ENCODE measurements at regions not wholly inside any gene's neighbourhood (a gene's known extent, or its start where the extent isn't known, plus 50 kb on each side); places are given as distances from the start of the nearest gene placed in this dataset.
"Not testable (repeated sequence)": the region's sequence is repeated elsewhere in the genome, so short reads cannot be mapped to it uniquely, and the experiment has no call there.

GRCh38 chr10:109668703-109669102 lies 254.6 kb downstream of the XPNPEP1 start:
- no peak for DNase-seq (ENCODE audit: extremely low read depth in 1 of 11, low read depth in 9 of 11, low spot score in 4 of 11)

DNA sequence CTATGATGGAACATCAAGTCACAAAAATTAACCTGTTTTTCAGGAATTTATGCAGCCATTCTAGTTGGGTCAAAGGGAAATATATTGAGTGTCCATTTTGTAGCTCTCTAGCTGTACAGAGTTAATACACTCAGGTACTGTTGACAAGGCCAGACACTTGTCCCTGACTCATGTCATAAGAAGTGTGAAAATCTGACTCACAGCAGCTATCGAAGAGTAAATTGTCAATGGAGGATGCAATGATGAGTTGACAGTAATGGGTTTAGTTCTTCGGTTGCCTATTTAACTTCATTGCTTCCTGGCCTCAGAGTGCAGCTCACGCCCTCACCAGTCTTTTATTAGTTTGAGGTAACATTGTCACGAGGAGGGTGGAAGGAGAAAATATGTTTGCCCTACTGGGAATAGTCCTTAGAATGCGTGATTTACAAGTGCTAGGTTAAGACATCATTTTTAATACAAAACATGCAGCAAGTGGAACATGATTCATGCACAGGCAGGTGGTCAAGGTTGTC lies 255.1 kb downstream of the XPNPEP1 start:
- no peak for DNase-seq (ENCODE audit: extremely low read depth in 1 of 11, low read depth in 9 of 11, low spot score in 4 of 11)

DNA sequence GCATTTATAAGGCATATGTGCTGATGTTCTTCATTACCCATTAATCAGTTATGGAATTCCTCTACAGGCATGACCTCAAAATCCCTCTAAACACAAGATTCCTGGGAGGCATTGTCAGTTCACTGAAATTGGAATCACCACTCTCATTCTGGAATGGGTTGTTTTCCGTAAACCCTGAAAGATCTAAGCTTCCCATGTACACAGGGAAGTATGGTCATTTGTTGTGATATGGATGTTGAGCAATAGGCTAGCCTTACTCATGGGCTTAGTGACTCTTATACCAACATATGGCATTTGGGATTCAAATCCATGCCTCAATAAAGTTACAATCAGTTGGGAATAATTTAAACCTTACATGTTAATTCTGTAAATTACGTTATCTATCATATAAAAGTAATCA lies 258.0 kb downstream of the XPNPEP1 start:
- DNase-seq (ENCODE audit: extremely low read depth in 1 of 11, low read depth in 9 of 11, low spot score in 4 of 11) = no peak

DNA sequence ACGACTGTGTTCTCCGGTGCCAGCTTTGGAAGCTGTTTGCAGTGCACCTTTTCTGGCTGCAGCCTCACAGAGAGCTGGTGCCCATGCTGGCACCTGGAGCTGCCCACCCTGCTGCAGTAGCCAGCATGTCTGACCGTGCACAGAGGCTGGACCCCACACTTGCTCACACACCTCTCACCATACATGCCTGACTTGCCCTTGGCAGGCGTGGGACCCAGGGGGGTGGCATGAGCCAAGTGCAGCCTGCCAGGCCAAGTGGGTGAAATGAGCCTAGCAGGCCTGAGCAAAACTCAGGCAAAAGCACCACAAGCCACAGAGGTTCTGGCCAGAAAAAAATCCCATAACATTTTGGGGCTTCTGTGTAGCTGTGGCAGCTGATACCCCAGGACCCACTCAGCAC lies 258.8 kb downstream of the XPNPEP1 start:
- no peak for DNase-seq (ENCODE audit: extremely low read depth in 1 of 11, low read depth in 9 of 11, low spot score in 4 of 11)

DNA sequence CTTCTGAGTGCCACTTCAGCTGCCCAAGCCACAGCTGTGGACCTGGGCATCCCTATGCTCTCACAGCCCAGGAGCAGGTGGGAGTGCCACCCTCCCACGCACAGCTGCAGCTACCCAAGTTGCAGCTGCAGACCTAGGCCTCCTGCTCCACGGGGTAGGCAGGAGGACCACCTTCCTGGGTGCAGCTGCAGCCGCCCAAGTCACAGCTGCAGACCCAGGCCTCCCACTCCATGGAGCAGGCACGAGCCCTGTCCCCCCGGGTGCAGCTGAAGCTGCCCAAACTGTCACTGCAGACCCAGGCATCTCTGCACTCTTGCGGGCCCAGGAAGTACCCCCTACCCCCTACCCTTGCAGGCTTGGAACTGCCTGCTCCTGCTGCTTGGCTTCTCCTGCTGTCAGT lies 260.2 kb downstream of the XPNPEP1 start:
- no peak for DNase-seq (ENCODE audit: extremely low read depth in 1 of 11, low read depth in 9 of 11, low spot score in 4 of 11)

GRCh38 chr10:109652612-109653011 lies 270.7 kb downstream of the XPNPEP1 start:
- DNase-seq (ENCODE audit: extremely low read depth in 1 of 11, low read depth in 9 of 11, low spot score in 4 of 11) = not testable (repeated sequence)

GRCh38 chr10:109650228-109650627 lies 273.1 kb downstream of the XPNPEP1 start:
- DNase-seq (ENCODE audit: extremely low read depth in 1 of 11, low read depth in 9 of 11, low spot score in 4 of 11) = no peak

DNA sequence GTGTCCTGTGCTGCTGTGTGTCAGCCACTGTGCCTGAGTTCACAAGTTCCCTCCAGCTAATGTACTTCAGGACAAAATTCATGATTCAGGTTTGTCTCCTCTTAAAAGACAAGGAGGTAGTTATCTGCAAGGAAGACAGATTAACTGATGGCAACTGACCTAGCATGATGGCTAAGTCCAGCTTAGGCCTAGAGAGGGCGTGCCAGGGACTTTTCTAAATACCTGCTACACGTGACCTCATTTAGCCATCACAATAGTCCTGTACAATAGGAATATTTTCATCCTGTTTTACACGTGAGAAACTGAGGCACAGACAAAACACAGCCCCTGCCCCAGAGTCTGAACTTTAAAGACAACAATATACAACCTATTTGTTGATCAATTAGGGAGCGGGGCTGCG lies 275.7 kb downstream of the XPNPEP1 start:
- no peak for DNase-seq (ENCODE audit: extremely low read depth in 1 of 11, low read depth in 9 of 11, low spot score in 4 of 11)

GRCh38 chr10:109633846-109634245 lies 289.5 kb downstream of the XPNPEP1 start:
- no peak for DNase-seq (ENCODE audit: extremely low read depth in 1 of 11, low read depth in 9 of 11, low spot score in 4 of 11)

GRCh38 chr10:109633017-109633416 lies 290.3 kb downstream of the XPNPEP1 start:
- DNase-seq (ENCODE audit: extremely low read depth in 1 of 11, low read depth in 9 of 11, low spot score in 4 of 11) = not testable (repeated sequence)

- DNase-seq (ENCODE audit: extremely low read depth in 1 of 11, low read depth in 9 of 11, low spot score in 4 of 11) = peak in 1 of 11 donors; percentile 11
Observed at GRCh38 chr10:109624939-109625338, 298.4 kb downstream of the XPNPEP1 start.

GRCh38 chr10:109622566-109622965 lies 300.7 kb downstream of the XPNPEP1 start:
- DNase-seq (ENCODE audit: extremely low read depth in 1 of 11, low read depth in 9 of 11, low spot score in 4 of 11) = no peak

GRCh38 chr10:109620396-109620795 lies 302.9 kb downstream of the XPNPEP1 start:
- peak in 1 of 11 donors; percentile 9 for DNase-seq (ENCODE audit: extremely low read depth in 1 of 11, low read depth in 9 of 11, low spot score in 4 of 11)

- DNase-seq (ENCODE audit: extremely low read depth in 1 of 11, low read depth in 9 of 11, low spot score in 4 of 11) = no peak
Observed at GRCh38 chr10:109619914-109620313, 303.4 kb downstream of the XPNPEP1 start.

GRCh38 chr10:109618748-109619147 lies 304.6 kb downstream of the XPNPEP1 start:
- DNase-seq (ENCODE audit: extremely low read depth in 1 of 11, low read depth in 9 of 11, low spot score in 4 of 11) = no peak

DNA sequence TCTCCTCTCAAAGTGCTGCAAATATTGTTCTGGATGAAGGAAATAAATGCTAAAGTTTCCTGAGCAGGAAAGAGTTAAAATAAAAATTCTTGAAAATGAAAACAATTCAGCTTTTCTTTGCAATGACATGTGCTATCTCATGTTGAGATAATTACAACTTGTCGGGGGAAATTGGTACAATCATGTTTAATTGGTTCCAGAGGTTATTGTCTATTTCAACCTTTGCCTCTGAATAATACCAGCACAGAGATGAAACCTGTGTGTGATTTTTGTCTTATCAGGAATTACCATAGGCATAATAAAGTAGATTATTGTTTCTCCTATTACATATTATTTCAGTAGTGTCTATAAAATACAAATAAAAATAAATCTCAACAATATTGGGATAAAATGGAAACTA lies 305.0 kb downstream of the XPNPEP1 start:
- no peak for DNase-seq (ENCODE audit: extremely low read depth in 1 of 11, low read depth in 9 of 11, low spot score in 4 of 11)

DNA sequence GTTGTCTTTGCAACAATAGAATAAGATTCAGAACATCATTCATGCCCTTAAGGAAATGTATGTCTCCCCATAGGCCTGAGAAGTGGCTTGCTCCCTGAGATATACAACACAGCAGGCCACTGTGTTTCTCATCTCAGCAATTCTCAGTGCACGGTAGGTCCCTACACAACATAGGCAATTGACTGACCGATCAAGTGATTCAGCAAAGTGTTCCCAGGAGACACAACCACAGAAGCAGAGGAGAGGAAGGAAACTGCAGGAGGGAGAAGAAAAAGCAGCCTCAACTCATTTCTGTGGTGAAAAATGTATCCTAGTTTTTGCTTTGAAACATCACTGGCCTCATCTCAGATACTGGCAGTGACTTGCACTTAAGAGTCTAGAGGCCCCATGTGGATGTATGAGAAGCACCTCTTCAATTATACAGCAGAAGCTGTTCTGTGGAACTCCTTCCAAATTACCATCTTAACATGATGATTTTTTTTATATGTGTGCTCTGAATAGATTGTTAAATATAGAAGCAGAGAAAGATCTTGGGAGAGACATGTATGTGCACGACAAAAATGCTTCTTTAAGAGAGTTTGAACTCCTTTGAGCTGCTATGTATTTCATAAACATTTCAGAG lies 306.8 kb downstream of the XPNPEP1 start:
- no peak for DNase-seq (ENCODE audit: extremely low read depth in 1 of 11, low read depth in 9 of 11, low spot score in 4 of 11)

GRCh38 chr10:109595356-109595755 lies 328.0 kb downstream of the XPNPEP1 start:
- DNase-seq (ENCODE audit: extremely low read depth in 1 of 11, low read depth in 9 of 11, low spot score in 4 of 11) = not testable (repeated sequence)

DNA sequence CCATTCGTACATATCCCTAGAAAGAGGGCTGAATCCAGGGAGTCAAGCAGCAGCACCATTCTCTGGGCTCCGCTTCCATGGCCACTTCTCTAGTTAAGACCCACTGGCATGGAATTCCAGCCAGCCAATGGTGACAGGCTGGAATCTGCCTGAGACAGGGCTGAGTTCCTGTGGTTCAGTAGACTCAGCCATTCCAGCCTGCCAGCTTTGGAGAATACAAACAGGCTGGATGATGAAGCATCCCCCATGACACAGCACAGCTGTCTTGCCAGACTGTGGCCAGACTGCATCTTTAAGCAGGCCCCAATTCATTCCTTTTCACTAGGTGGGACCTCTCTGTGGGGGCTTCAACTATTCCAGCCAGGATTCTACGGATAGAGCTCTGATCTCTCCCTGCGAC lies 329.6 kb downstream of the XPNPEP1 start:
- DNase-seq (ENCODE audit: extremely low read depth in 1 of 11, low read depth in 9 of 11, low spot score in 4 of 11) = no peak

- no peak for DNase-seq (ENCODE audit: extremely low read depth in 1 of 11, low read depth in 9 of 11, low spot score in 4 of 11)
Observed at GRCh38 chr10:109592391-109592790, 330.9 kb downstream of the XPNPEP1 start.

- DNase-seq (ENCODE audit: extremely low read depth in 1 of 11, low read depth in 9 of 11, low spot score in 4 of 11) = no peak
Observed at GRCh38 chr10:109591601-109592000, 331.7 kb downstream of the XPNPEP1 start.
